OCI-LY3 (cell line): ENCODE measurements at regions not wholly inside any gene's neighbourhood (a gene's known extent, or its start where the extent isn't known, plus 50 kb on each side); places are given as distances from the start of the nearest gene placed in this dataset.

Experiments
- CTCF ChIP-seq: fragments of 200-600, 300-600 bp; sonication (generic); IDR thresholded peaks from 2 replicates; pipeline ENCODE4 v1.5.1; 2014; ENCODE audit warnings: antibody characterized with exemption, low read length, low read depth
- EZH2phosphoT487 ChIP-seq: fragments of 200-600 bp; shearing (Covaris generic); IDR thresholded peaks from 2 replicates; pipeline ENCODE4 v1.6.1; 2018; ENCODE audit warnings: antibody characterized with exemption, mixed run types, low read depth

- TF ChIP-seq CTCF (no peak), EZH2phosphoT487 (no peak)
Observed at GRCh38 chr6:33925936-33926335, 122.1 kb upstream of the MLN start.
